MM.1S (cell line): ENCODE measurements at regions not wholly inside any gene's neighbourhood (a gene's known extent, or its start where the extent isn't known, plus 50 kb on each side); places are given as distances from the start of the nearest gene placed in this dataset.
"Not testable (repeated sequence)": the region's sequence is repeated elsewhere in the genome, so short reads cannot be mapped to it uniquely, and the experiment has no call there.

Experiments used
- DNase-seq: peaks from one replicate; pipeline ENCODE4 v3.0.0-alpha.2; 2015
- H2AFZ ChIP-seq: fragments of 300-600 bp; sonication (generic); 2 replicates; pipeline ENCODE4 v1.6.0; 2016; ENCODE audit warnings: antibody characterized with exemption, low read length
- H3F3A ChIP-seq: fragments of 300-600 bp; sonication (generic); 2 replicates; pipeline ENCODE4 v1.6.1; 2016; ENCODE audit warnings: mild to moderate bottlenecking, antibody characterized with exemption, low read length, moderate library complexity, mixed read lengths; ENCODE audit not compliant: insufficient read depth
- H3K27ac ChIP-seq: fragments of 300-600 bp; sonication (generic); 2 replicates; pipeline ENCODE4 v1.5.1; 2016; ENCODE audit warnings: mild to moderate bottlenecking, low read length
- H3K27me3 ChIP-seq: fragments of 300-600 bp; sonication (generic); replicated peaks from 2 replicates; pipeline ENCODE4 v1.6.0; 2016; ENCODE audit warnings: low read length; ENCODE audit not compliant: insufficient read depth
- H3K36me3 ChIP-seq: fragments of 300-600 bp; sonication (generic); replicated peaks from 2 replicates; pipeline ENCODE4 v1.6.1; 2016; ENCODE audit warnings: mild to moderate bottlenecking, low read length, mixed read lengths; ENCODE audit not compliant: insufficient read depth
- H3K4me1 ChIP-seq: fragments of 300-600 bp; sonication (generic); 2 replicates; pipeline ENCODE4 v1.6.1; 2016; ENCODE audit warnings: low read length, mixed read lengths
- H3K4me2 ChIP-seq: fragments of 300-600 bp; sonication (generic); 2 replicates; pipeline ENCODE4 v1.6.0; 2016; ENCODE audit warnings: low read depth, low read length
- H3K4me3 ChIP-seq: fragments of 300-600 bp; sonication (generic); 2 replicates; pipeline ENCODE4 v1.5.1; 2016; ENCODE audit warnings: low read length, mixed read lengths
- H3K79me2 ChIP-seq: fragments of 300-600 bp; sonication (generic); 2 replicates; pipeline ENCODE4 v1.6.1; 2016; ENCODE audit warnings: mixed run types, low read length, mixed read lengths
- H3K9ac ChIP-seq: fragments of 300-600 bp; sonication (generic); 2 replicates; pipeline ENCODE4 v1.6.1; 2016; ENCODE audit warnings: low read length, mixed read lengths
- H3K9me2 ChIP-seq: fragments of 300-600 bp; sonication (generic); replicated peaks from 2 replicates; pipeline ENCODE4 v1.6.1; 2016; ENCODE audit warnings: mild to moderate bottlenecking, low read length, mixed read lengths; ENCODE audit not compliant: insufficient read depth
- H3K9me3 ChIP-seq: fragments of 300-600 bp; sonication (generic); replicated peaks from 2 replicates; pipeline ENCODE4 v1.6.1; 2016; ENCODE audit warnings: mild to moderate bottlenecking, low read length, mixed read lengths; ENCODE audit not compliant: insufficient read depth
- H4K20me1 ChIP-seq: fragments of 300-600 bp; sonication (generic); 2 replicates; pipeline ENCODE4 v1.6.1; 2016; ENCODE audit warnings: mild to moderate bottlenecking, low read length, moderate library complexity, mixed read lengths; ENCODE audit not compliant: insufficient read depth
- EZH2 ChIP-seq: fragments of 300-600 bp; sonication (generic); optimal IDR thresholded peaks from 2 replicates; pipeline ENCODE3; 2017; ENCODE audit warnings: low read depth, mild to moderate bottlenecking, antibody characterized with exemption, low read length, mixed read lengths
- EZH2phosphoT487 ChIP-seq: fragments of 300-600 bp; sonication (generic); IDR thresholded peaks from 2 replicates; pipeline ENCODE4 v1.6.1; 2018; ENCODE audit warnings: antibody characterized with exemption, low read length
- TF ChIP-seq, protein P1 (sequence below): fragments of 300-600 bp; sonication (generic); IDR thresholded peaks from 2 replicates; pipeline ENCODE4 v1.5.1; 2016; ENCODE audit warnings: antibody characterized with exemption, low read length, mixed read lengths

DNA sequence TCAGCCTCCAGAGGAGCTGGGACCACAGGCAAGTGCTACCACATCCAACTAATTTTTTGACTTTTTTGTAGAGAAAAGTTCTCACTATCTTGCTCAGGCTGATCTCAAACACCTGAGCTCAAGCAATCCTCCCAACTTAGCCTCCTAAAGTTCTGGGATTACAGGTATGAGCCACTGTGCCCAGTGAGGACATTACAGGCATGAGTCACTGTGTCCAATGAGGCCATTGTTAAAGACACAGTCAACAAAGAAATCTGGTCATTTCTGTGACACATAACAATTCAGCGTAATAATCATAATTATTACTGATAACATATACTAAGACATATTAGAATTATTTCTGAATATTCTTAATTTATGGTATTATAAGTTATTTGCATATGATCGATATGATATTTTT, 463.4 kb upstream of the NDN start:
- Histone ChIP-seq H3K4me3 (no peak overlapping the region), H3K27ac (no peak overlapping the region), H3K4me1 (no peaks in the 10 kb centered on the region), H3K79me2 (no peaks in the 10 kb centered on the region), H3K27me3 (no peaks in the 10 kb centered on the region), H3K9ac (no peak overlapping the region), H3K9me2 (no peaks in the 10 kb centered on the region), H3K36me3 (no peaks in the 10 kb centered on the region), H3F3A (no peaks in the 10 kb centered on the region), H3K4me2 (no peak overlapping the region), H2AFZ (no peak overlapping the region), H3K9me3 (no peaks in the 10 kb centered on the region), H4K20me1 (no peaks in the 10 kb centered on the region)
- no peak for DNase-seq
- TF ChIP-seq EZH2phosphoT487 = no peak
- TF ChIP-seq, protein P1, sequence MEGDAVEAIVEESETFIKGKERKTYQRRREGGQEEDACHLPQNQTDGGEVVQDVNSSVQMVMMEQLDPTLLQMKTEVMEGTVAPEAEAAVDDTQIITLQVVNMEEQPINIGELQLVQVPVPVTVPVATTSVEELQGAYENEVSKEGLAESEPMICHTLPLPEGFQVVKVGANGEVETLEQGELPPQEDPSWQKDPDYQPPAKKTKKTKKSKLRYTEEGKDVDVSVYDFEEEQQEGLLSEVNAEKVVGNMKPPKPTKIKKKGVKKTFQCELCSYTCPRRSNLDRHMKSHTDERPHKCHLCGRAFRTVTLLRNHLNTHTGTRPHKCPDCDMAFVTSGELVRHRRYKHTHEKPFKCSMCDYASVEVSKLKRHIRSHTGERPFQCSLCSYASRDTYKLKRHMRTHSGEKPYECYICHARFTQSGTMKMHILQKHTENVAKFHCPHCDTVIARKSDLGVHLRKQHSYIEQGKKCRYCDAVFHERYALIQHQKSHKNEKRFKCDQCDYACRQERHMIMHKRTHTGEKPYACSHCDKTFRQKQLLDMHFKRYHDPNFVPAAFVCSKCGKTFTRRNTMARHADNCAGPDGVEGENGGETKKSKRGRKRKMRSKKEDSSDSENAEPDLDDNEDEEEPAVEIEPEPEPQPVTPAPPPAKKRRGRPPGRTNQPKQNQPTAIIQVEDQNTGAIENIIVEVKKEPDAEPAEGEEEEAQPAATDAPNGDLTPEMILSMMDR = no peak
- TF ChIP-seq EZH2 = no peak

DNA sequence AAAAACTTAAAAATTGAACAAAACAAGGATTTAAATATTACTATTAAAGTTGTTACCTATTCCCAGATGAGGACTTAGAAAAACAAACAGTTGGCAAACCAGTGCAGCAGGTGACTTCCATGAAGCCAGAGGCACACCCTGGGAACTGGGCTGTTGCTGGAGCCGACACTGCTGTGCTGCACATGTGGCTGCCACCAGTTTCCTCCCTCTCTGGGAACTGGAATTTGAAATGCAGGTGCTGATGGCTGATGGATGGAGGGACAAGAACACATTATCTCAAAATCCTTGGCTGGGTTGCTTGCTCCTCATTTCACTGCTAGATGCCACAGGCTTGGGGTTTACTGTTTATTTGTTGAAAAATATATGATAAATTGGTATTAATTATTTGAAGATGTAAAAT, 471.2 kb upstream of the NDN start:
- not testable (repeated sequence) for H3K4me1 ChIP-seq, H3K4me2 ChIP-seq, H3K27me3 ChIP-seq, H2AFZ ChIP-seq, H3K79me2 ChIP-seq, H3K36me3 ChIP-seq, H3K27ac ChIP-seq, H3K9me2 ChIP-seq, DNase-seq, H4K20me1 ChIP-seq, H3K9ac ChIP-seq, H3K4me3 ChIP-seq, H3F3A ChIP-seq, H3K9me3 ChIP-seq

DNA sequence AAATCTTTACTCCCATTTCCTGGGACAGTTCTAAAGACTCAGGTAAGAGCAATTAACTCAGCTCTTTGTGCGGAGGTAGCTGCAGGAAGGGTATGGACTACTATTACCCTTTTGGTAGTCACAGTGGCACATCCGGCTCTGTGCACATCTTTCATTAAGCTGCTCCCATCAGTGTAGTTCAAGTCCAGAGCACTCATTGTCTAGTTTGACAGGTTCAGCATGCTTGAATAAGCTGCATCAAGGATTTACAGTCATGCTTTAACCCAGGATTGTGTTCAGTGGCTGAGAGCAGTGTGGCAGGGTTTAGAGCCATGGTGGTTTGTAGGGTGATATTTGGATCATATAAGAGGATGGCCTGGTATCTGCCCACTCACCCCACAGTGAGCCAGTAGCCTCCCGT, 478.4 kb upstream of the NDN start:
- H3K4me1 ChIP-seq, H3F3A ChIP-seq, H3K9me3 ChIP-seq, H3K4me2 ChIP-seq, H3K27me3 ChIP-seq, H3K9me2 ChIP-seq, H3K9ac ChIP-seq, H4K20me1 ChIP-seq, H3K27ac ChIP-seq, H3K36me3 ChIP-seq, DNase-seq, H3K79me2 ChIP-seq, H2AFZ ChIP-seq, H3K4me3 ChIP-seq: not testable (repeated sequence)

DNA sequence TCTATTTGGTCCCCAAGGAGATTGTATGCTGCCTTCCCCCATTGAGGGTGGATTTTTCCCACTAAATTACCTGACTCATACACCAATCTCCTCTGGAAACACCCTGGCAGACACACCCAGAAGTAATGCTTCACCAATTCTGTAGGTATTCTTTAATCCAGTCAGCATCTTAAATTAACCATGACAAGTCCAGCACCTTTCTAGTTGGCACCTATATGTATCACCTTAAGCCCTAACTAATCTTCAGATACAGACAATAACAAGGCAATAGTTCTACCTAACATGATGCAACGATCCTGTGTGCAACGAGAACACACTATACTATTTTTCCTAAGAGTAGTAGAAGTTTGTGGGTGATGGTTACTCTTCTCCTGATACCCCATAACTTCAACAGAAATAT, 473.3 kb upstream of the NPAP1 start:
- not testable (repeated sequence) for H3K36me3 ChIP-seq, H3K4me3 ChIP-seq, H3K27me3 ChIP-seq, DNase-seq, H3K9me2 ChIP-seq, H3K4me1 ChIP-seq, H3K9ac ChIP-seq, H3F3A ChIP-seq, H4K20me1 ChIP-seq, H2AFZ ChIP-seq, H3K79me2 ChIP-seq, H3K4me2 ChIP-seq, H3K9me3 ChIP-seq, H3K27ac ChIP-seq

DNA sequence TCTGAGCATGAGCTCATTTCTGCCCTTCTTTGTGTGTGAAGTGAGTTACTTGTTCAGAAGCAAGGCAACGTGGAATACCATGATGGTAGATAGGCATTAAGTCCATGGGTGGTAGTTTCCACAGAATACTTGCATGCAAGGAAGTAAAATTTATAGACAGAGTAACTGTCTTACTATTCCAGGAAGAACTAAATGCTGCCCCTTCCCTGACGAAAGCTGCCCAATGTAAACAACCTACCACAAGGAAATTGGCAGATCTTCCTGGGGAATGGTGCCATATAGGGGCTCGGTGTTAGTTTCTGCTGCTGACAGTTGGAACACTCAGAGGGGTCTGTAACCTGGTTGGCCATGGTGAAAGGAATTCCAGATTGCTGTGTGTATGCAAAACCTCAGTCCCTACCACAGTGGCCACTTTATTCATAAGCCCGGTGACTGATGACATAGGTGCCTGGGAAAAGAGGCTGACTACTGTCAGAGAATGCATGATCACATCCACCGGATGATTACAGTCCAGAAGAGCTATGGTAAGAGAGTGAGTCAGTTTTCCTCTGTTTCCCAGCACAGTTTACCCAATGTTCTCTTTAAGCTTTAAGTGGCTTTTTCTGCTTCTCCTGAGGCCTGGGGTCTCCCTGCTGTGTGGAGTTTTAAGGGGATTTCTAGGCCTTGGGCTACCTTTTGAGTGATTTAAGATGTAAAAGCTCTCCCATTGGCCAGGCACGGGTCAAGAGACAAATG, 463.7 kb upstream of the NPAP1 start:
- H3K27ac ChIP-seq, H3K4me2 ChIP-seq, DNase-seq, H3K4me1 ChIP-seq, H3K27me3 ChIP-seq, H4K20me1 ChIP-seq, H3F3A ChIP-seq, H3K79me2 ChIP-seq, H3K4me3 ChIP-seq, H3K9me3 ChIP-seq, H3K9me2 ChIP-seq, H3K9ac ChIP-seq, H2AFZ ChIP-seq, H3K36me3 ChIP-seq: not testable (repeated sequence)
